SK-N-SH (cell line): ENCODE measurements at regions not wholly inside any gene's neighbourhood (a gene's known extent, or its start where the extent isn't known, plus 50 kb on each side); places are given as distances from the start of the nearest gene placed in this dataset.

Experiments used
- CTCF ChIA-PET: fragments of 300-600, 350-600 bp; formaldehyde crosslinking; extraction: SDS; loops from one replicate; lab custom pipeline; 2021; lab: Yijun Ruan, JAX
- POLR2A ChIA-PET: fragments of 350-600 bp; sonication (Branson Sonifier 250); formaldehyde crosslinking; extraction: SDS; loops from one replicate; lab custom pipeline; 2020; ENCODE audit warnings: antibody characterized with exemption, inconsistent platforms; lab: Yijun Ruan, JAX
- DNase-seq: peaks from one replicate; pipeline ENCODE4 v3.0.0; 2012
- H2AFZ ChIP-seq: fragments of 200-600 bp; sonication (generic); 2 replicates; pipeline ENCODE4 v1.8.1; 2016; ENCODE audit warnings: antibody characterized with exemption, mild to moderate bottlenecking, low read depth
- H3F3A ChIP-seq: fragments of 200-600 bp; sonication (generic); replicated peaks from 2 replicates; pipeline ENCODE3; 2016; ENCODE audit warnings: antibody characterized with exemption, mild to moderate bottlenecking; ENCODE audit not compliant: insufficient read depth
- H3K27ac ChIP-seq, 2 experiments: fragments of 200-500 bp in 1 of 2; fragments of 200-600 bp in 1 of 2; sonication (Bioruptor generic) in 1 of 2; sonication (generic), shearing (Covaris generic) in 1 of 2; 2 replicates each; pipeline versions ENCODE4 v1.5.1 to v1.6.1; 2014 to 2016; ENCODE audit warnings: low read depth in 2 of 2, inconsistent platforms in 1 of 2, low read length in 1 of 2, mild to moderate bottlenecking in 1 of 2, mixed read lengths in 1 of 2
- H3K27me3 ChIP-seq: fragments of 200-600 bp; sonication (generic), shearing (Covaris generic); 2 replicates; pipeline ENCODE4 v1.6.1; 2016; ENCODE audit warnings: mixed run types; ENCODE audit not compliant: insufficient read depth
- H3K36me3 ChIP-seq, 2 experiments: fragments of 200-500 bp in 1 of 2; fragments of 200-600 bp in 1 of 2; sonication (Bioruptor generic) in 1 of 2; sonication (generic) in 1 of 2; replicated peaks in 1 of 2; 2 replicates each; pipeline versions ENCODE3 to v1.5.1; 2014 to 2016; ENCODE audit warnings: low read length in 1 of 2, mild to moderate bottlenecking in 1 of 2; ENCODE audit not compliant: insufficient read depth in 2 of 2, control insufficient read depth in 1 of 2
- H3K4me1 ChIP-seq, 2 experiments: fragments of 200-500 bp in 1 of 2; fragments of 200-600 bp in 1 of 2; sonication (Bioruptor generic) in 1 of 2; sonication (generic), shearing (Covaris generic) in 1 of 2; 2 replicates each; pipeline versions ENCODE4 v1.5.1 to v1.6.1; 2014 to 2016; ENCODE audit warnings: low read depth in 1 of 2, low read length in 1 of 2, mixed run types in 1 of 2; ENCODE audit not compliant: insufficient read depth in 2 of 2, control insufficient read depth in 1 of 2
- H3K4me2 ChIP-seq: fragments of 200-600 bp; sonication (generic), shearing (Covaris generic); 2 replicates; pipeline ENCODE4 v1.6.1; 2017; ENCODE audit warnings: mixed run types
- H3K4me3 ChIP-seq, 2 experiments: fragments of 200-500 bp in 1 of 2; fragments of 200-600 bp in 1 of 2; sonication (Bioruptor generic) in 1 of 2; sonication (generic), shearing (Covaris generic) in 1 of 2; 2 replicates each; pipeline versions ENCODE4 v1.5.1 to v1.8.1; 2014 to 2016; ENCODE audit warnings: low read depth in 2 of 2, inconsistent platforms in 1 of 2, low read length in 1 of 2, mild to moderate bottlenecking in 1 of 2, mixed read lengths in 1 of 2, moderate library complexity in 1 of 2
- H3K79me2 ChIP-seq: fragments of 200-600 bp; sonication (generic); 2 replicates; pipeline ENCODE4 v1.8.1; 2017; ENCODE audit warnings: mild to moderate bottlenecking; ENCODE audit not compliant: insufficient read depth
- H3K9ac ChIP-seq: fragments of 200-600 bp; sonication (generic); 2 replicates; pipeline ENCODE4 v1.6.1; 2017; ENCODE audit warnings: mixed run types
- H3K9me2 ChIP-seq: fragments of 200-600 bp; sonication (generic); 2 replicates; pipeline ENCODE4 v1.6.1; 2017; ENCODE audit warnings: mixed run types
- H3K9me3 ChIP-seq: fragments of 200-600 bp; sonication (generic); 2 replicates; pipeline ENCODE4 v1.6.1; 2017; ENCODE audit warnings: mixed run types, mild to moderate bottlenecking, moderate library complexity
- H4K20me1 ChIP-seq: fragments of 200-600 bp; sonication (generic); 2 replicates; pipeline ENCODE4 v1.6.1; 2017; ENCODE audit warnings: mild to moderate bottlenecking, mixed run types; ENCODE audit not compliant: insufficient read depth
- CHD2 ChIP-seq: fragments of 150-350 bp; IDR thresholded peaks from 2 replicates; pipeline ENCODE4 v1.6.1; 2018; ENCODE audit warnings: low read length; ENCODE audit not compliant: partially characterized antibody
- ELF1 ChIP-seq: IDR thresholded peaks from 2 replicates; pipeline ENCODE4 v1.4.0; 2012
- EP300 ChIP-seq, 2 experiments: IDR thresholded peaks; 2 replicates each; pipeline versions ENCODE4 v1.4.0 to v1.6.1; 2012; ENCODE audit warnings: borderline replicate concordance in 1 of 2, low read depth in 1 of 2, low read length in 1 of 2
- FOXJ3 ChIP-seq: sonication (generic); formaldehyde crosslinking; IDR thresholded peaks from 2 replicates; pipeline ENCODE4 v1.5.1; 2020; ENCODE audit warnings: mild to moderate bottlenecking, missing genetic modification reagents
- GABPA ChIP-seq: IDR thresholded peaks from 2 replicates; pipeline ENCODE4 v1.4.0; 2012; ENCODE audit warnings: low read depth, mild to moderate bottlenecking
- IRF3 ChIP-seq: fragments of 150-350 bp; IDR thresholded peaks from 2 replicates; pipeline ENCODE4 v1.6.1; 2016; ENCODE audit warnings: mild to moderate bottlenecking, low read depth, low read length
- RCOR1 ChIP-seq: fragments of 150-350 bp; IDR thresholded peaks from 2 replicates; pipeline ENCODE4 v1.6.1; 2017; ENCODE audit warnings: antibody characterized with exemption, low read length
- REST ChIP-seq: IDR thresholded peaks from 2 replicates; pipeline ENCODE4 v1.6.1; 2012; ENCODE audit warnings: mild to moderate bottlenecking, low read depth, low read length, moderate library complexity
- RXRA ChIP-seq: IDR thresholded peaks from 2 replicates; pipeline ENCODE4 v1.4.0; 2012; ENCODE audit warnings: low read depth, mild to moderate bottlenecking, borderline replicate concordance
- SIN3A ChIP-seq: IDR thresholded peaks from 2 replicates; pipeline ENCODE4 v1.6.1; 2012; ENCODE audit warnings: low read depth, mild to moderate bottlenecking, low read length, moderate library complexity, borderline replicate concordance
- SMC3 ChIP-seq: IDR thresholded peaks from 2 replicates; pipeline ENCODE4 v1.6.1; 2012; ENCODE audit warnings: low read depth, low read length, improper control_type of control experiment
- USF2 ChIP-seq: fragments of 150-350 bp; IDR thresholded peaks from 2 replicates; pipeline ENCODE4 v1.6.1; 2017; ENCODE audit warnings: antibody characterized with exemption, low read length, low read depth, borderline replicate concordance
- WGBS: methylation state at CpG from one replicate; pipeline ENCODE4 v1.1.6; 2017; ENCODE audit warnings: low lambda C conversion rate; 5-methylcytosine and 5-hydroxymethylcytosine counted together

GRCh38 chr3:13157986-13158385 is 84.8 kb upstream of the IQSEC1 start:
- no peak overlapping the region for H3K4me2 ChIP-seq
- no peak for TF ChIP-seq SIN3A
- no peak for TF ChIP-seq EP300 (IDR thresholded peaks at IDR 0.05; ENCODE audit: borderline replicate concordance in 1 of 2, low read depth in 1 of 2, low read length in 1 of 2)
- TF ChIP-seq IRF3: no peak
- no peak for TF ChIP-seq RXRA
- no peak for TF ChIP-seq REST
- TF ChIP-seq USF2: no peak
- no peak for TF ChIP-seq CHD2
- no peak for TF ChIP-seq GABPA
- TF ChIP-seq FOXJ3: no peak
- no peak for TF ChIP-seq RCOR1
- no peak for TF ChIP-seq SMC3
- TF ChIP-seq ELF1: no peak
- H3K79me2 ChIP-seq: no peaks in the 10 kb centered on the region
- H3K27ac ChIP-seq: no peak overlapping the region
- H3K9me3 ChIP-seq: peaks cover 7% of the 10 kb centered on the region; the same call in 1 of the 2 replicates
- H3F3A ChIP-seq: no peaks in the 10 kb centered on the region
- H4K20me1 ChIP-seq: no peaks in the 10 kb centered on the region
- no peaks in the 10 kb centered on the region for H3K9me2 ChIP-seq
- no peaks in the 10 kb centered on the region for H3K27me3 ChIP-seq
- ChIA-PET POLR2A (no interaction called here), CTCF (no interaction called here)
- no peak overlapping the region for H3K4me3 ChIP-seq
- 35% methylated on average over 4 of the region's 8 CpGs for WGBS
- no peak overlapping the region for H3K9ac ChIP-seq
- peaks cover 0 to 16% of the 10 kb centered on the region in 2 experiments; a peak in 1 of 4 replicates for H3K4me1 ChIP-seq
- no peak overlapping the region for H2AFZ ChIP-seq
- DNase-seq: no peak
- H3K36me3 ChIP-seq: no peaks in the 10 kb centered on the region
